ENCODE measurements at regions not wholly inside any gene's neighbourhood (a gene's known extent, or its start where the extent isn't known, plus 50 kb on each side); places are given as distances from the start of the nearest gene placed in this dataset.

DNA sequence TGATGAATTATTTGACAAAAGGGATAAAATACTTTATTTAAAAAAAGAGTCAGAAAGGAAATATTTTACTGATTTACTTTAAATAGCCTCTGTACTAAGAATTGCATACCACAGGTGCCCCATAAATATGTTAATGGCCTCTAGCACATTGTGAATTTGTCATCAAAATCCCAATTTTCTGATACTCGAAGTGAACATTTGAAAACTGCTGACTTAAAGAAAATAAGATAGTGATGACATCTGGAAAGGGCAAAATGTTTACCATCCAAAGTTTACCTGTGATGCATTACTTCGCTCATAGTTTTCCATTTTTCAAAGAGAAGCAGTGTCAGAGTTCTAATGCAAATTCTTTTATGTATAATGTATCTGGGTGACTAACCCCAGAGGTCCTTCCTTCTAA is 455.4 kb downstream of the KLF5 start:
- TF ChIP-seq, protein P1, sequence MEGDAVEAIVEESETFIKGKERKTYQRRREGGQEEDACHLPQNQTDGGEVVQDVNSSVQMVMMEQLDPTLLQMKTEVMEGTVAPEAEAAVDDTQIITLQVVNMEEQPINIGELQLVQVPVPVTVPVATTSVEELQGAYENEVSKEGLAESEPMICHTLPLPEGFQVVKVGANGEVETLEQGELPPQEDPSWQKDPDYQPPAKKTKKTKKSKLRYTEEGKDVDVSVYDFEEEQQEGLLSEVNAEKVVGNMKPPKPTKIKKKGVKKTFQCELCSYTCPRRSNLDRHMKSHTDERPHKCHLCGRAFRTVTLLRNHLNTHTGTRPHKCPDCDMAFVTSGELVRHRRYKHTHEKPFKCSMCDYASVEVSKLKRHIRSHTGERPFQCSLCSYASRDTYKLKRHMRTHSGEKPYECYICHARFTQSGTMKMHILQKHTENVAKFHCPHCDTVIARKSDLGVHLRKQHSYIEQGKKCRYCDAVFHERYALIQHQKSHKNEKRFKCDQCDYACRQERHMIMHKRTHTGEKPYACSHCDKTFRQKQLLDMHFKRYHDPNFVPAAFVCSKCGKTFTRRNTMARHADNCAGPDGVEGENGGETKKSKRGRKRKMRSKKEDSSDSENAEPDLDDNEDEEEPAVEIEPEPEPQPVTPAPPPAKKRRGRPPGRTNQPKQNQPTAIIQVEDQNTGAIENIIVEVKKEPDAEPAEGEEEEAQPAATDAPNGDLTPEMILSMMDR (IDR thresholded peaks at IDR 0.05; ENCODE audit: low read length, missing control alignments): no peak
- DNase-seq (ENCODE audit: low read depth): no peak
- no peak overlapping the region for H3K4me3 ChIP-seq (replicated peaks; ENCODE audit: low read depth, low read length)

DNA sequence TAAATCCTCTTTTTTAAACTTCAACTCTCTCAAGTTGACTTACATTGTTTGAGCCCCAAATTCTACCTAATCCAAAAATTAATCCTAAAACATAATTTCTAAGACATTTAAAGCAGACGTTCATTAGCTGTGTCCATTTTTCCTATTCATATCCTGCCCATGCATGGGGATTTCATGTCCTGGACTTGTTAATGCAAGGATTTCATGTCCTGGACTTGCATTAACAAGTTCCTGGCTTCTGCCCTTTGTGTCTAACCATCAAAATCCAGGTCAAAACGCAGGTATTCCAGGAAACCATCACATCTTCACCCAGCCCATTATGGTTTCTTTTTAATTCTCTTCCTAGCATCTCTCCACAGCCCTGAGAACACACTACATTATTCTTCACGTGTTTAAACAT is 454.9 kb downstream of the KLF5 start:
- TF ChIP-seq, protein P1 (IDR thresholded peaks at IDR 0.05; ENCODE audit: low read length, missing control alignments): no peak
- H3K4me3 ChIP-seq (replicated peaks; ENCODE audit: low read depth, low read length): no peak overlapping the region
- no peak for DNase-seq (ENCODE audit: low read depth)

DNA sequence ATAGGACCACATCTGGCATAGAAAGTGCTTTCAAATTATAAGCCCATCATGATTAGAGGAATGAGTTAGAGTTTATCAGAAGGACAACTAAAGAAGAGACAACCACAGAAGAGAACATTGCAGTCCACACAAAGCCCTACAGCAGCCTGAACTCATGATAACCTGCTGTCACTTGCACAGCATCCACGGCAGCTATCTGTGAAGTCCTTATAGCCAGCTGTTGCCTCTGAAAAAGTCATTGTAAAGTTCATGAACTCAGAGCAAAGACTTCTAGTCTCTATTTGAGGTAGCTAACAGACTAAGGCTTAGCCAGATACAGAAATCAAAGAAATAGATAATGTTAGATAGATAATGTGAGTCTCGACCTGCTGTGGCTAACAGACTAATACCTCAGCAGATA is 450.0 kb downstream of the KLF5 start:
- DNase-seq (ENCODE audit: low read depth): no peak
- TF ChIP-seq, protein P1 (IDR thresholded peaks at IDR 0.05; ENCODE audit: low read length, missing control alignments): no peak
- no peak overlapping the region for H3K4me3 ChIP-seq (replicated peaks; ENCODE audit: low read depth, low read length)

DNA sequence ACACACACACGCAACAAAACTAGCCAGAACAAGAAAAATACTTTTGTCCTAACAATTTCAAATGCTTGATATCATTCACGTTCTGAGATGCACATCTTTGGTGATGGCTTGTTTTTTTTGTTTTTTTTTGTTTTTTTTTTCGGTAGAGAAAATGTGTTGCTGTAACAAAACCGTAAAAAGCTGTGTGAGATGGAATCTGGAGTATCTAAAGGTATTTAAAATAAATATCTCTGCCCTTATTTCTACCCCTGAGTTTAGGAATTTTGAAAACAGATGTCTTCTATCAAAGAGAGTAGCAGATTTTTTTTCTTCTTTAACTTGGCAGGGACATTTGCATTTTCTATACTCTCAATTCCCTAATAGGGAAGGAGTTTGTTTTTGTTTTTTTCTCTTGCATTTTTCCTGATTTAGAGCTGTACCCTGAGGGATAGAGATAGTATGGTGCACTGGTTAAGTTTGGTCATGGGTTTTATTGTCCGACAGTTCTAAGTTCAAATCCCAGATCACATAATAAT is 446.6 kb downstream of the KLF5 start:
- H3K4me3 ChIP-seq (replicated peaks; ENCODE audit: low read depth, low read length): no peak overlapping the region
- TF ChIP-seq, protein P1 (IDR thresholded peaks at IDR 0.05; ENCODE audit: low read length, missing control alignments): no peak
- DNase-seq (ENCODE audit: low read depth): no peak

DNA sequence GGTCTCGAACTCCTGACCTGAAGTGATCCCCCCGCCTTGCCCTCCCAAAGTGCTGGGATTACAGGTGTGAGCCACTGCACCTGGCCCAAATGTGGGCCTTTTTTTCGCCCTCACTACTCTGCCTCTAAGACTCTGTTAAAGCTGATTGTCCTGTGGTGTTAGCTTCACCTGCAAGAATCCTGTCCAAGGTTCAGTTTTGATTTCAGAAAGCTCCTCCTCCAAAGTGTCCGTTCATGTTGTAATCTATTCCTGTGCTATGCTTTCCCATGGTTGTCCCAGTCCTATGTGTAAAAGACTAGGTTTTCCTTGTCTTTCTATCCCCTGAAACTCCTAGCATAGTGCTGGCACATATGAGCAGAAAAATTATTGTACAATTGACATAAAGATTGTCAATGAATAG is 440.9 kb downstream of the KLF5 start:
- TF ChIP-seq, protein P1 (IDR thresholded peaks at IDR 0.05; ENCODE audit: low read length, missing control alignments): no peak
- H3K4me3 ChIP-seq (replicated peaks; ENCODE audit: low read depth, low read length): no peak overlapping the region
- DNase-seq (ENCODE audit: low read depth): no peak

DNA sequence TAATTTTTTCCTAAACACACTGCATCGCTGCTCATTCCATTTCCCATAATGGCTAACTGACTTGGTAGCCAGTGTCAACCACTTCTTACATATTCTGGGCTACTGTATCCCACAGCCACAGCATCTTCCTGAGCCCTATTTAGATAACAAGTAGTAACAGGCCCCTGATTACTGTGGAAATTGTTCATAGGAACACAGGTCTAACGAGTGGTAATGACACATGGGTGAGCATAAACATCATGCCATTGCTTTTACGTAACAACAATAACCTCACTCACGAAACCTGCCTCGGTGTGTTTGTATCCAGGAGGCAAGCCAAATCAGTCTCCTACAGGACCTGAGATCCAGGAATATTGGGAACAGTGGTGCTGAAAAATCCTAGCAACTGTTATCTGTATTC is 438.6 kb downstream of the KLF5 start:
- TF ChIP-seq, protein P1 (IDR thresholded peaks at IDR 0.05; ENCODE audit: low read length, missing control alignments): no peak
- no peak for DNase-seq (ENCODE audit: low read depth)
- no peak overlapping the region for H3K4me3 ChIP-seq (replicated peaks; ENCODE audit: low read depth, low read length)

DNA sequence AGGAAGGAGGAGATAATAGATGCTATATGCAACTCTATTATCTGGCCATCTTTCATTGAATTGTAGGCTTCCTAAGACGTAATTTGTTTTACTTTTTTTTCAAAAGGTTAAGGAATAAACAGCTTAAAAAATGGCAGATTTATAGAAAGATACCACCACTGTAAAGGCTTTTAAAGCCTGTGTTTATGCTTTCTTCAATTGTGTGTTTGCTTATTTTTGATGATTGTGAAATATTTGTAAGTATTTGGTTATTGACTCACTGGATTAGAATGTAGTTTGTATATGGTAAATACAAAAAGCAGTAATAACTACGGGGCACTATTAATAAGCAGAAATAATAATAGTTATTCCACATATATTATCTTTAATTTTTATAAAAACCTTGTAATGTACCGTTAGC is 437.9 kb downstream of the KLF5 start:
- TF ChIP-seq, protein P1 (IDR thresholded peaks at IDR 0.05; ENCODE audit: low read length, missing control alignments): no peak
- no peak overlapping the region for H3K4me3 ChIP-seq (replicated peaks; ENCODE audit: low read depth, low read length)
- no peak for DNase-seq (ENCODE audit: low read depth)

Measured in fibroblast of pulmonary artery (primary cell).